HG03064 (cell line): ENCODE measurements at regions not wholly inside any gene's neighbourhood (a gene's known extent, or its start where the extent isn't known, plus 50 kb on each side); places are given as distances from the start of the nearest gene placed in this dataset.

ENCODE experiments used
- ATAC-seq: cut with Tn5 transposase; IDR thresholded peaks from one replicate; pipeline ENCODE4 v1.9.1; 2021; ENCODE audit warnings: low read depth; ENCODE audit not compliant: unreplicated experiment

GRCh38 chr12:126196263-126196662, 1131.0 kb downstream of the AACS start:
- ATAC-seq = no peak

- no peak for ATAC-seq
These were observed 1133.3 kb downstream of the AACS start for GRCh38 chr12:126198516-126198915.

GRCh38 chr12:126198966-126199692, 1133.9 kb downstream of the AACS start:
- ATAC-seq = no peak

GRCh38 chr12:126201981-126202537, 1136.8 kb downstream of the AACS start:
- ATAC-seq = no peak

GRCh38 chr12:126204326-126204725, 1139.1 kb downstream of the AACS start:
- no peak for ATAC-seq

- no peak for ATAC-seq
These were observed 1144.8 kb downstream of the AACS start for GRCh38 chr12:126210026-126210425.

GRCh38 chr12:126210448-126210847, 1145.2 kb downstream of the AACS start:
- ATAC-seq = no peak

- no peak for ATAC-seq
These were observed 1147.6 kb downstream of the AACS start for GRCh38 chr12:126212824-126213223.

- ATAC-seq = no peak
These were observed 1153.5 kb downstream of the AACS start for GRCh38 chr12:126218697-126219096.

GRCh38 chr12:126219139-126219538, 1153.9 kb downstream of the AACS start:
- ATAC-seq = no peak

- no peak for ATAC-seq
These were observed 1154.5 kb downstream of the AACS start for GRCh38 chr12:126219654-126220279.

GRCh38 chr12:126224032-126224431, 1158.8 kb downstream of the AACS start:
- no peak for ATAC-seq

GRCh38 chr12:126228936-126229335, 1163.7 kb downstream of the AACS start:
- ATAC-seq = no peak

- no peak for ATAC-seq
These were observed 1167.5 kb downstream of the AACS start for GRCh38 chr12:126232711-126233110.

- no peak for ATAC-seq
These were observed 1168.4 kb downstream of the AACS start for GRCh38 chr12:126233625-126234024.

- no peak for ATAC-seq
These were observed 1178.7 kb downstream of the AACS start for GRCh38 chr12:126243814-126244440.

- no peak for ATAC-seq
These were observed 1182.7 kb downstream of the AACS start for GRCh38 chr12:126247936-126248335.

GRCh38 chr12:126248871-126249403, 1183.7 kb downstream of the AACS start:
- no peak for ATAC-seq

- ATAC-seq = no peak
These were observed 1193.0 kb downstream of the AACS start for GRCh38 chr12:126258190-126258589.

GRCh38 chr12:126262829-126263228, 1197.6 kb downstream of the AACS start:
- no peak for ATAC-seq

- ATAC-seq = no peak
These were observed 1203.0 kb downstream of the AACS start for GRCh38 chr12:126268222-126268621.
